ENCODE measurements at regions not wholly inside any gene's neighbourhood (a gene's known extent, or its start where the extent isn't known, plus 50 kb on each side); places are given as distances from the start of the nearest gene placed in this dataset.

DNA sequence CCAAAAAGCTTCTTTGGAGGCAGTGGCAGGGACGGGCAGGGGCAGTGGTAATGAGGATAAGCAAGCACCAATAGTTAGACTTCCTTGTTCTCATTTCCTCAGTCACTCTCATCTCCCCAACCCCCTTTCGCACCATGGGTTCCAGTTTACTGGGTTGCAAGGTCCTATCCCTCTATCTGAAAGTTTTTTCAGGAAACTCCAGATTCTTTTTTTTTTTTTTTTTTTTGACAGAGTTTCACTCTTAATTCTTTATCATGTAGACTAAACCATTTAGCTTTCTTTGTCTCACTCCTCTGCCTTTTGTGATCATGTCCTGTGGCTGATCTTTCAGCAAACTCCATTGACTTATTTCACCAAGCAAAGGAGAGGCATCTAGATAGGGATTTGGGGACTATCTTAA is 51.4 kb upstream of the GMDS start:
- TF ChIP-seq EZH2 (IDR thresholded peaks at IDR 0.05; ENCODE audit: low read length, unreplicated experiment) (no peak), EZH2phosphoT487 (IDR thresholded peaks at IDR 0.05; ENCODE audit: borderline replicate concordance, low read length) (no peak)
- TF ChIP-seq, protein P1, sequence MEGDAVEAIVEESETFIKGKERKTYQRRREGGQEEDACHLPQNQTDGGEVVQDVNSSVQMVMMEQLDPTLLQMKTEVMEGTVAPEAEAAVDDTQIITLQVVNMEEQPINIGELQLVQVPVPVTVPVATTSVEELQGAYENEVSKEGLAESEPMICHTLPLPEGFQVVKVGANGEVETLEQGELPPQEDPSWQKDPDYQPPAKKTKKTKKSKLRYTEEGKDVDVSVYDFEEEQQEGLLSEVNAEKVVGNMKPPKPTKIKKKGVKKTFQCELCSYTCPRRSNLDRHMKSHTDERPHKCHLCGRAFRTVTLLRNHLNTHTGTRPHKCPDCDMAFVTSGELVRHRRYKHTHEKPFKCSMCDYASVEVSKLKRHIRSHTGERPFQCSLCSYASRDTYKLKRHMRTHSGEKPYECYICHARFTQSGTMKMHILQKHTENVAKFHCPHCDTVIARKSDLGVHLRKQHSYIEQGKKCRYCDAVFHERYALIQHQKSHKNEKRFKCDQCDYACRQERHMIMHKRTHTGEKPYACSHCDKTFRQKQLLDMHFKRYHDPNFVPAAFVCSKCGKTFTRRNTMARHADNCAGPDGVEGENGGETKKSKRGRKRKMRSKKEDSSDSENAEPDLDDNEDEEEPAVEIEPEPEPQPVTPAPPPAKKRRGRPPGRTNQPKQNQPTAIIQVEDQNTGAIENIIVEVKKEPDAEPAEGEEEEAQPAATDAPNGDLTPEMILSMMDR (conservative IDR thresholded peaks at IDR 0.05; ENCODE audit: low read depth, low read length): no peak

All from PC-3 (cell line).